ENCODE measurements at regions not wholly inside any gene's neighbourhood (a gene's known extent, or its start where the extent isn't known, plus 50 kb on each side); places are given as distances from the start of the nearest gene placed in this dataset.
A peak's percentile ranks its signal among the peaks of the same experiment; 100 is the strongest.

DNA sequence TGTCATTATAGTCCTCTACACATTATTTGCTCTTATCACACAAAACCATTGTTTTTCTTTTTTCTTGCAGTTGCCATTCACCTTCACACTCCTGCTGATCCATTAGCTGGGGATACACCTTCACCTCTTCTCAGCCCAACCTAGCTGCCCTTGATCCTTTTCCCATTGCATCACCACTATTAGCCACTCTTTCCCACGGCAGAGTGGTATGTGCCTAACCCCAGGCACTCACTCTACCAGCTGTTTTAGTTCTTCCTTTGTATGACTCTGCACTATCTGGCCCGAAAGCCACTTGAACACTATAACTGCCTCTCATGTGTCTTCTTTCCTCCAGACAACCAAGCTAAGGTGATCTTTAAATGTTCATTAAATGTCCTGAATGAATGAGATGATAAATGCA, 145.4 kb upstream of the PIK3C3 start:
- H3K27me3 ChIP-seq (ENCODE audit: control insufficient read depth, insufficient read depth, low read length): no peaks in the 10 kb centered on the region
- H3K36me3 ChIP-seq (ENCODE audit: control insufficient read depth, insufficient read depth, low read length): no peaks in the 10 kb centered on the region
- FAIRE-seq: no peak
- no peak overlapping the region for H3K4me3 ChIP-seq (ENCODE audit: low read depth, low read length)
- TF ChIP-seq CTCF (IDR thresholded peaks at IDR 0.05; ENCODE audit: insufficient read depth, low read length, severe bottlenecking): no peak
- DNase-seq (ENCODE audit: low read depth): peak; percentile 56

- DNase-seq (ENCODE audit: low read depth): no peak
- no peaks in the 10 kb centered on the region for H3K36me3 ChIP-seq (ENCODE audit: control insufficient read depth, insufficient read depth, low read length)
- FAIRE-seq: no peak
- no peak overlapping the region for H3K4me3 ChIP-seq (ENCODE audit: low read depth, low read length)
- no peaks in the 10 kb centered on the region for H3K27me3 ChIP-seq (ENCODE audit: control insufficient read depth, insufficient read depth, low read length)
- no peak for TF ChIP-seq CTCF (IDR thresholded peaks at IDR 0.05; ENCODE audit: insufficient read depth, low read length, severe bottlenecking)
Measured at GRCh38 chr18:41805341-41805740, 149.7 kb upstream of the PIK3C3 start.

GRCh38 chr18:41798879-41799278, 156.2 kb upstream of the PIK3C3 start:
- H3K4me3 ChIP-seq (ENCODE audit: low read depth, low read length): no peak overlapping the region
- FAIRE-seq (no peak), DNase-seq (ENCODE audit: low read depth) (no peak)
- no peaks in the 10 kb centered on the region for H3K27me3 ChIP-seq (ENCODE audit: control insufficient read depth, insufficient read depth, low read length)
- no peaks in the 10 kb centered on the region for H3K36me3 ChIP-seq (ENCODE audit: control insufficient read depth, insufficient read depth, low read length)
- no peak for TF ChIP-seq CTCF (IDR thresholded peaks at IDR 0.05; ENCODE audit: insufficient read depth, low read length, severe bottlenecking)

- TF ChIP-seq CTCF (IDR thresholded peaks at IDR 0.05; ENCODE audit: insufficient read depth, low read length, severe bottlenecking): no peak
- FAIRE-seq: no peak
- no peaks in the 10 kb centered on the region for H3K27me3 ChIP-seq (ENCODE audit: control insufficient read depth, insufficient read depth, low read length)
- H3K36me3 ChIP-seq (ENCODE audit: control insufficient read depth, insufficient read depth, low read length): no peaks in the 10 kb centered on the region
- no peak for DNase-seq (ENCODE audit: low read depth)
- H3K4me3 ChIP-seq (ENCODE audit: low read depth, low read length): no peak overlapping the region
Measured at GRCh38 chr18:41790687-41791086, 164.3 kb upstream of the PIK3C3 start.

DNA sequence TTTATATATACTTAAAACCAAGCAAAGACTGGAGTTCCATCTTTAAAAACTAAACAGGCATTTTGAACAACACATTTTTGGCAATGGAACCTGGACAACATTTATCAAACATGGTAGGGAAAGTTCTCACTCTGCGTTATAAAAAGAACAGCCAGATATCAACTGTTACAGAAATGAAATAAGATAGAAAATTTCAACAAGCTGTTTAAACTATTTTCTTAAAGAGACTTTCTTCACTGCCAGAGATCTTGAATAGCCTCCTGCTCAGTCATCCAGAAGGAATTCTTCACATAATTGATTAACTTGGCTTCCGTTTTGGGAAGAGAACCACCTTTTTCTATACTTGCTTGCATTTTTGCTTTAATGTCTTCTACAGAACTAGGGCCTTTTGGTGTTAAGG, 166.0 kb upstream of the PIK3C3 start:
- Histone ChIP-seq H3K4me3 (ENCODE audit: low read depth, low read length) (no peak overlapping the region), H3K36me3 (ENCODE audit: control insufficient read depth, insufficient read depth, low read length) (no peaks in the 10 kb centered on the region), H3K27me3 (ENCODE audit: control insufficient read depth, insufficient read depth, low read length) (no peaks in the 10 kb centered on the region)
- DNase-seq (ENCODE audit: low read depth): no peak
- TF ChIP-seq CTCF (IDR thresholded peaks at IDR 0.05; ENCODE audit: insufficient read depth, low read length, severe bottlenecking): no peak
- FAIRE-seq: no peak

- no peak for DNase-seq (ENCODE audit: low read depth)
- Histone ChIP-seq H3K4me3 (ENCODE audit: low read depth, low read length) (no peak overlapping the region), H3K36me3 (ENCODE audit: control insufficient read depth, insufficient read depth, low read length) (no peaks in the 10 kb centered on the region), H3K27me3 (ENCODE audit: control insufficient read depth, insufficient read depth, low read length) (no peaks in the 10 kb centered on the region)
- FAIRE-seq: no peak
- no peak for TF ChIP-seq CTCF (IDR thresholded peaks at IDR 0.05; ENCODE audit: insufficient read depth, low read length, severe bottlenecking)
Measured at GRCh38 chr18:41783879-41784278, 171.2 kb upstream of the PIK3C3 start.

Data from bronchial epithelial cell (primary cell).